ENCODE measurements at regions not wholly inside any gene's neighbourhood (a gene's known extent, or its start where the extent isn't known, plus 50 kb on each side); places are given as distances from the start of the nearest gene placed in this dataset.

GRCh38 chr2:207474863-207475485 lies 54.8 kb upstream of the CREB1 start:
- TF ChIP-seq, protein P1, sequence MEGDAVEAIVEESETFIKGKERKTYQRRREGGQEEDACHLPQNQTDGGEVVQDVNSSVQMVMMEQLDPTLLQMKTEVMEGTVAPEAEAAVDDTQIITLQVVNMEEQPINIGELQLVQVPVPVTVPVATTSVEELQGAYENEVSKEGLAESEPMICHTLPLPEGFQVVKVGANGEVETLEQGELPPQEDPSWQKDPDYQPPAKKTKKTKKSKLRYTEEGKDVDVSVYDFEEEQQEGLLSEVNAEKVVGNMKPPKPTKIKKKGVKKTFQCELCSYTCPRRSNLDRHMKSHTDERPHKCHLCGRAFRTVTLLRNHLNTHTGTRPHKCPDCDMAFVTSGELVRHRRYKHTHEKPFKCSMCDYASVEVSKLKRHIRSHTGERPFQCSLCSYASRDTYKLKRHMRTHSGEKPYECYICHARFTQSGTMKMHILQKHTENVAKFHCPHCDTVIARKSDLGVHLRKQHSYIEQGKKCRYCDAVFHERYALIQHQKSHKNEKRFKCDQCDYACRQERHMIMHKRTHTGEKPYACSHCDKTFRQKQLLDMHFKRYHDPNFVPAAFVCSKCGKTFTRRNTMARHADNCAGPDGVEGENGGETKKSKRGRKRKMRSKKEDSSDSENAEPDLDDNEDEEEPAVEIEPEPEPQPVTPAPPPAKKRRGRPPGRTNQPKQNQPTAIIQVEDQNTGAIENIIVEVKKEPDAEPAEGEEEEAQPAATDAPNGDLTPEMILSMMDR (IDR thresholded peaks at IDR 0.05 in 8 of 11, conservative IDR thresholded peaks at IDR 0.05 in 3 of 11): peak; percentile 14 to 80 (median 72)
- TF ChIP-seq POLR2A (IDR thresholded peaks at IDR 0.05): no peak
